CD4-positive, alpha-beta T cell treated with Interleukin-17A for 4 hours (primary cell): ENCODE measurements at regions not wholly inside any gene's neighbourhood (a gene's known extent, or its start where the extent isn't known, plus 50 kb on each side); places are given as distances from the start of the nearest gene placed in this dataset.
"Not testable (repeated sequence)": the region's sequence is repeated elsewhere in the genome, so short reads cannot be mapped to it uniquely, and the experiment has no call there.

Experiments
- DNase-seq: peaks from one replicate; pipeline ENCODE4 v3.0.0-alpha.2; 2020; ENCODE audit warnings: mixed read lengths

GRCh38 chr3:35950021-35950420 is 310.7 kb downstream of the ARPP21 start:
- no peak for DNase-seq

- DNase-seq = no peak
Measured at GRCh38 chr3:35954413-35954812, 315.1 kb downstream of the ARPP21 start.

- DNase-seq = no peak
Measured at GRCh38 chr3:35965908-35966307, 326.6 kb downstream of the ARPP21 start.

- no peak for DNase-seq
Measured at GRCh38 chr3:35966629-35967464, 327.5 kb downstream of the ARPP21 start.

GRCh38 chr3:35968043-35968622 is 328.8 kb downstream of the ARPP21 start:
- no peak for DNase-seq

- DNase-seq = no peak
Measured at GRCh38 chr3:35969406-35969805, 330.1 kb downstream of the ARPP21 start.

- no peak for DNase-seq
Measured at GRCh38 chr3:35970793-35971192, 331.5 kb downstream of the ARPP21 start.

- no peak for DNase-seq
Measured at GRCh38 chr3:35971686-35972085, 332.4 kb downstream of the ARPP21 start.

- no peak for DNase-seq
Measured at GRCh38 chr3:35974872-35975271, 335.5 kb downstream of the ARPP21 start.

- no peak for DNase-seq
Measured at GRCh38 chr3:35986161-35986560, 346.8 kb downstream of the ARPP21 start.

GRCh38 chr3:35987386-35987785 is 348.1 kb downstream of the ARPP21 start:
- no peak for DNase-seq

- DNase-seq = no peak
Measured at GRCh38 chr3:35992041-35992440, 352.7 kb downstream of the ARPP21 start.

- no peak for DNase-seq
Measured at GRCh38 chr3:36011791-36012190, 368.5 kb upstream of the STAC start.

GRCh38 chr3:36013425-36013824 is 366.9 kb upstream of the STAC start:
- DNase-seq = no peak

GRCh38 chr3:36025232-36025631 is 355.1 kb upstream of the STAC start:
- no peak for DNase-seq

- no peak for DNase-seq
Measured at GRCh38 chr3:36032180-36033047, 347.9 kb upstream of the STAC start.

- DNase-seq = no peak
Measured at GRCh38 chr3:36058404-36059030, 321.8 kb upstream of the STAC start.

- DNase-seq = no peak
Measured at GRCh38 chr3:36060950-36061349, 319.4 kb upstream of the STAC start.

GRCh38 chr3:36063992-36064391 is 316.3 kb upstream of the STAC start:
- no peak for DNase-seq

- DNase-seq = no peak
Measured at GRCh38 chr3:36065321-36065720, 315.0 kb upstream of the STAC start.

GRCh38 chr3:36075491-36075890 is 304.8 kb upstream of the STAC start:
- no peak for DNase-seq

GRCh38 chr3:36077320-36077719 is 303.0 kb upstream of the STAC start:
- no peak for DNase-seq

- not testable (repeated sequence) for DNase-seq
Measured at GRCh38 chr3:36082958-36083357, 297.3 kb upstream of the STAC start.
